Mesenchymal stem cell (in vitro differentiated cells and primary cell): ENCODE measurements at regions not wholly inside any gene's neighbourhood (a gene's known extent, or its start where the extent isn't known, plus 50 kb on each side); places are given as distances from the start of the nearest gene placed in this dataset.
"Not testable (repeated sequence)": the region's sequence is repeated elsewhere in the genome, so short reads cannot be mapped to it uniquely, and the experiment has no call there.

Experiments used
- DNase-seq: peaks from one replicate; pipeline ENCODE4 v3.0.0-alpha.2; 2013
- H2AFZ ChIP-seq: one replicate; pipeline ENCODE4 v1.6.1; 2013; ENCODE audit warnings: low read depth, mild to moderate bottlenecking, control low read depth, inconsistent platforms, low read length, moderate library complexity
- H2AK5ac ChIP-seq: 2 replicates; pipeline ENCODE4 v1.6.1; 2013; ENCODE audit warnings: low read length, moderate library complexity, mild to moderate bottlenecking, inconsistent platforms; ENCODE audit not compliant: severe bottlenecking
- H2BK120ac ChIP-seq: one replicate; pipeline ENCODE4 v1.6.1; 2013; ENCODE audit warnings: low read depth, mild to moderate bottlenecking, inconsistent platforms, low read length, moderate library complexity
- H2BK12ac ChIP-seq, 2 experiments: one replicate each; pipeline ENCODE4 v1.6.1; 2013; ENCODE audit warnings: inconsistent platforms in 2 of 2, low read length in 2 of 2, mild to moderate bottlenecking in 2 of 2, moderate library complexity in 2 of 2, control low read depth in 1 of 2
- H2BK15ac ChIP-seq: one replicate; pipeline ENCODE4 v1.6.1; 2013; ENCODE audit warnings: mild to moderate bottlenecking, low read depth, inconsistent platforms; ENCODE audit not compliant: poor library complexity, severe bottlenecking
- H2BK5ac ChIP-seq: 2 replicates; pipeline ENCODE4 v1.6.1; 2013; ENCODE audit warnings: low read depth, mild to moderate bottlenecking, low read length, control low read depth, inconsistent platforms; ENCODE audit not compliant: poor library complexity, severe bottlenecking
- H3K14ac ChIP-seq, 2 experiments: one replicate each; pipeline ENCODE4 v1.6.1; 2013; ENCODE audit warnings: inconsistent platforms in 2 of 2, low read length in 2 of 2, control low read depth in 1 of 2, mild to moderate bottlenecking in 1 of 2, moderate library complexity in 1 of 2
- H3K18ac ChIP-seq, 2 experiments: one replicate each; pipeline ENCODE4 v1.6.1; 2013; ENCODE audit warnings: inconsistent platforms in 2 of 2, low read length in 2 of 2, control low read depth in 1 of 2, low read depth in 1 of 2, mild to moderate bottlenecking in 1 of 2
- H3K23ac ChIP-seq, 2 experiments: one replicate each; pipeline ENCODE4 v1.6.1; 2013; ENCODE audit warnings: inconsistent platforms in 2 of 2, low read length in 2 of 2, mild to moderate bottlenecking in 2 of 2, moderate library complexity in 2 of 2, control low read depth in 1 of 2
- H3K27ac ChIP-seq: 2 replicates; pipeline ENCODE4 v1.5.1; 2013; ENCODE audit warnings: mild to moderate bottlenecking, moderate library complexity, low read length, control low read depth, inconsistent platforms; ENCODE audit not compliant: poor library complexity, severe bottlenecking
- H3K27me3 ChIP-seq, 2 experiments: 2 replicates each; pipeline versions ENCODE4 v1.6.1 to v1.7.0; 2013; ENCODE audit warnings: low read length in 2 of 2, mild to moderate bottlenecking in 2 of 2, moderate library complexity in 2 of 2, control low read depth in 1 of 2, inconsistent platforms in 1 of 2; ENCODE audit not compliant: control insufficient read depth in 1 of 2, insufficient read depth in 1 of 2
- H3K36me3 ChIP-seq, 2 experiments: 2 replicates each; pipeline versions ENCODE4 v1.6.1 to v1.7.0; 2013; ENCODE audit warnings: low read length in 2 of 2, control low read depth in 1 of 2, inconsistent platforms in 1 of 2, low read depth in 1 of 2, mild to moderate bottlenecking in 1 of 2; ENCODE audit not compliant: insufficient read depth in 2 of 2, control insufficient read depth in 1 of 2
- H3K4ac ChIP-seq, 2 experiments: one replicate each; pipeline ENCODE4 v1.6.1; 2013; ENCODE audit warnings: inconsistent platforms in 2 of 2, low read length in 2 of 2, mild to moderate bottlenecking in 2 of 2, moderate library complexity in 2 of 2, control low read depth in 1 of 2, low read depth in 1 of 2
- H3K4me1 ChIP-seq: 2 replicates; pipeline ENCODE4 v1.6.1; 2013; ENCODE audit warnings: low read depth, low read length, control low read depth; ENCODE audit not compliant: control insufficient read depth, insufficient read depth
- H3K4me2 ChIP-seq: 2 replicates; pipeline ENCODE4 v1.6.1; 2013; ENCODE audit warnings: low read length, mild to moderate bottlenecking, inconsistent platforms; ENCODE audit not compliant: poor library complexity, severe bottlenecking
- H3K4me3 ChIP-seq, 2 experiments: 2 replicates each; pipeline versions ENCODE4 v1.5.1 to v1.7.0; 2013; ENCODE audit warnings: low read length in 2 of 2, mild to moderate bottlenecking in 2 of 2, control low read depth in 1 of 2, low read depth in 1 of 2; ENCODE audit not compliant: insufficient read depth in 1 of 2
- H3K79me1 ChIP-seq: replicated peaks from 2 replicates; pipeline ENCODE4 v1.6.1; 2013; ENCODE audit warnings: mild to moderate bottlenecking, control low read depth, low read length, inconsistent platforms; ENCODE audit not compliant: poor library complexity, severe bottlenecking
- H3K9ac ChIP-seq: 2 replicates; pipeline ENCODE4 v1.7.0; 2013; ENCODE audit warnings: mild to moderate bottlenecking, low read length, moderate library complexity
- H3K9me3 ChIP-seq: 2 replicates; pipeline ENCODE4 v1.7.0; 2013; ENCODE audit warnings: mild to moderate bottlenecking, low read length; ENCODE audit not compliant: control insufficient read depth
- H4K8ac ChIP-seq: one replicate; pipeline ENCODE4 v1.6.1; 2013; ENCODE audit warnings: inconsistent platforms, mild to moderate bottlenecking, low read length, moderate library complexity
- H4K91ac ChIP-seq: one replicate; pipeline ENCODE4 v1.6.1; 2013; ENCODE audit warnings: mild to moderate bottlenecking, low read length, inconsistent platforms
- WGBS: methylation state at CpG from one replicate; pipeline ENCODE4 v1.1.7; 2013; ENCODE audit warnings: mixed read lengths; 5-methylcytosine and 5-hydroxymethylcytosine counted together

GRCh38 chr9:97130864-97131263 lies 91.9 kb upstream of the CTSV start:
- H2BK15ac ChIP-seq, H3K27ac ChIP-seq: not testable (repeated sequence)
- 90% methylated on average over 16 of the region's 16 CpGs for WGBS

DNA sequence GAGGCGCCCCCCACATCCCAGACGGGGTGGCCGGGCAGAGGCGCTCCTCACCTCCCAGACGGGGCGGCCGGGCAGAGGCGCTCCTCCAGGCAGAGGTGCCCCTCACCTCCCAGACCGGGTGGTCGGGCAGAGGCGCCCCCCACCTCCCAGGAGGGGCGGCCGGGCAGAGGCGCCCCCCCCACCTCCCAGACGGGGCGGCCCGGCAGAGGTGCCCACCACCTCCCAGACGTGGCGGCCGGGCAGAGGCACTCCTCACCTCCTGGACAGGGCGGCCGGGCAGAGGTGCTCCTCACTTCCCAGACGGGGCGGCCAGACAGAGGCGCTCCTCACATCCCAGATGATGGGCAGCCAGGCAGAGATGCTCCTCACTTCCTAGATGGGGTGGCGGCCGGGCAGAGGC lies 91.4 kb upstream of the CTSV start:
- not testable (repeated sequence) for H3K27ac ChIP-seq, H3K79me1 ChIP-seq, H3K4me1 ChIP-seq, H2AFZ ChIP-seq, H2BK12ac ChIP-seq, H3K14ac ChIP-seq, H4K8ac ChIP-seq, H2AK5ac ChIP-seq, H2BK15ac ChIP-seq, H3K4me3 ChIP-seq, H3K36me3 ChIP-seq, H3K4ac ChIP-seq, H3K9me3 ChIP-seq, H3K27me3 ChIP-seq, H3K9ac ChIP-seq, H3K18ac ChIP-seq, H3K23ac ChIP-seq, DNase-seq, H2BK120ac ChIP-seq, H4K91ac ChIP-seq, H3K4me2 ChIP-seq, H2BK5ac ChIP-seq
- WGBS = 95% methylated on average over 23 of the region's 27 CpGs

More at GRCh38 chr9:97130864-97131263, 91.9 kb upstream of the CTSV start:
- H4K8ac ChIP-seq, H3K23ac ChIP-seq, H3K4me1 ChIP-seq, H3K79me1 ChIP-seq, H3K9me3 ChIP-seq, H3K4me2 ChIP-seq, H2BK12ac ChIP-seq, H2BK120ac ChIP-seq, H2AK5ac ChIP-seq, H3K36me3 ChIP-seq, H3K9ac ChIP-seq, H2AFZ ChIP-seq, H3K4me3 ChIP-seq, DNase-seq, H4K91ac ChIP-seq, H3K18ac ChIP-seq, H3K27me3 ChIP-seq, H3K14ac ChIP-seq, H2BK5ac ChIP-seq, H3K4ac ChIP-seq: not testable (repeated sequence)

DNA sequence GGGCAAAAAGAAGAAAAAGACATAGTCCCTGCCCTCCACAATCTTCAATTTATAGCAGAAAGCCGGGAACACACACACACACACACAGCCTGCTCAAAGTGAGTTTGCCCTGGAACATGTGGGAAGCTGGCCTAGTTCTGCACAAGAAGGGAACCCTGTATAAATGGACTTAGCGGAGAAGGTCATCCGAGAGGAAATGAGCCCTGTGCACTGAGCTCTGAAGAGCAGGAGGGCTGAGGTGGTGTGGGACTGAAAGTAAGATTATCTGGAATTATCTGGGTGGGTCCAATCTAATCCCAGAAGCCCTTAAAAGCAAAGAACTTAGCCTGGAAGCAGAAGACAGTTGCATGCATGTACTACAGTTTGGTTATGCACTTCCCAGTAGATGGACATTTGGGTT lies 90.0 kb upstream of the CTSV start:
- Histone ChIP-seq H3K4me1 (no peaks in the 10 kb centered on the region), H3K18ac (no peak overlapping the region), H3K79me1 (no peaks in the 10 kb centered on the region), H3K4me3 (no peak overlapping the region), H3K4ac (no peak overlapping the region), H2BK120ac (no peak overlapping the region), H2AFZ (no peak overlapping the region), H4K8ac (no peak overlapping the region), H4K91ac (no peak overlapping the region), H3K36me3 (peaks cover 0 to 5% of the 10 kb centered on the region in 2 experiments), H2BK5ac (no peak overlapping the region), H2AK5ac (no peak overlapping the region), H3K9ac (no peak overlapping the region), H3K27ac (no peak overlapping the region), H3K14ac (no peak overlapping the region), H2BK15ac (no peak overlapping the region), H3K23ac (no peak overlapping the region), H3K27me3 (no peaks in the 10 kb centered on the region), H2BK12ac (no peak overlapping the region), H3K9me3 (no peaks in the 10 kb centered on the region), H3K4me2 (no peak overlapping the region)
- no peak for DNase-seq
- WGBS = 94% methylated on average over 2 of the region's 3 CpGs

- H3K79me1 ChIP-seq = no peaks in the 10 kb centered on the region
- no peaks in the 10 kb centered on the region for H3K4me1 ChIP-seq
- peaks cover 0 to 6% of the 10 kb centered on the region in 2 experiments for H3K36me3 ChIP-seq
- H2BK120ac ChIP-seq = no peak overlapping the region
- no peak overlapping the region for H2AFZ ChIP-seq
- H4K8ac ChIP-seq = no peak overlapping the region
- H3K18ac ChIP-seq = no peak overlapping the region
- no peak overlapping the region for H3K27ac ChIP-seq
- no peak overlapping the region for H4K91ac ChIP-seq
- 57% methylated on average over 3 of the region's 4 CpGs for WGBS
- no peaks in the 10 kb centered on the region for H3K9me3 ChIP-seq
- H3K4ac ChIP-seq = no peak overlapping the region
- H3K27me3 ChIP-seq = no peaks in the 10 kb centered on the region
- H3K14ac ChIP-seq = no peak overlapping the region
- no peak for DNase-seq
- H2BK5ac ChIP-seq = no peak overlapping the region
- no peak overlapping the region for H3K4me3 ChIP-seq
- no peak overlapping the region for H3K23ac ChIP-seq
- H2AK5ac ChIP-seq = no peak overlapping the region
- no peak overlapping the region for H2BK12ac ChIP-seq
- H3K4me2 ChIP-seq = no peak overlapping the region
- no peak overlapping the region for H2BK15ac ChIP-seq
- H3K9ac ChIP-seq = no peak overlapping the region
These were observed 85.3 kb upstream of the CTSV start for GRCh38 chr9:97124256-97124655.
